K562 (cell line): ENCODE measurements at regions not wholly inside any gene's neighbourhood (a gene's known extent, or its start where the extent isn't known, plus 50 kb on each side); places are given as distances from the start of the nearest gene placed in this dataset.

Experiments used
- ATAC-seq: fragments of 200-7000 bp; cut with Tn5 transposase; 3 replicates; pipeline ENCODE4 v1.9.1; 2020; ENCODE audit warnings: moderate library complexity
- BruUV-seq: library from RNA; stranded (reverse); fragments of 400-500 nt; replicated peaks from 2 replicates; lab custom pipeline; 2021; lab: Mats Ljungman, UMichigan
- CTCF ChIA-PET: fragments of 300-600 bp; formaldehyde crosslinking; extraction: SDS; loops from one replicate; lab custom pipeline; 2021; ENCODE audit warnings: low intra/inter-chr PET ratio; lab: Yijun Ruan, JAX
- POLR2A ChIA-PET: fragments of 300-600, 350-650 bp; sonication (Branson Sonifier 250); formaldehyde crosslinking; extraction: SDS; loops from one replicate; lab custom pipeline; 2021; ENCODE audit warnings: antibody characterized with exemption, inconsistent platforms; lab: Yijun Ruan, JAX
- DNase-seq, 4 experiments: peaks; one replicate each; pipeline versions ENCODE4 v3.0.0 to v3.0.0-alpha.2; 2011 to 2018; ENCODE audit warnings: low spot score in 3 of 4, mixed read lengths in 3 of 4; ENCODE audit errors: extremely low read depth in 1 of 4
- FAIRE-seq: peaks from 2 replicates; lab custom pipeline; 2011; peaks lifted over from hg19 to GRCh38; lab: Jason Lieb, UNC
- H2AFZ ChIP-seq: 2 replicates; pipeline ENCODE4 v1.6.0; 2011; ENCODE audit warnings: low read depth, low read length, control low read depth, inconsistent platforms
- H3K27ac ChIP-seq: fragments of 200-600 bp; 3 replicates; pipeline ENCODE4 v1.8.0; 2011; ENCODE audit warnings: low read depth, mild to moderate bottlenecking, control low read depth, inconsistent platforms, low read length, moderate library complexity, mixed read lengths; ENCODE audit errors: extremely low read depth
- H3K27me3 ChIP-seq, 2 experiments: fragments of 300-600 bp in 1 of 2; 2 replicates in 1 of 2; 3 replicates in 1 of 2; pipeline versions ENCODE4 v1.6.0 to v1.8.0; 2011; ENCODE audit warnings: inconsistent platforms in 2 of 2, low read length in 2 of 2, mild to moderate bottlenecking in 1 of 2, mixed read lengths in 1 of 2, moderate library complexity in 1 of 2; ENCODE audit not compliant: control insufficient read depth in 2 of 2, insufficient read depth in 2 of 2
- H3K36me3 ChIP-seq: fragments of 300-600 bp; 3 replicates; pipeline ENCODE4 v1.8.0; 2011; ENCODE audit warnings: mild to moderate bottlenecking, low read length, inconsistent platforms; ENCODE audit not compliant: control insufficient read depth, insufficient read depth
- H3K4me1 ChIP-seq, 2 experiments: fragments of 200-600 bp in 1 of 2; replicated peaks in 1 of 2; 2 replicates in 1 of 2; 3 replicates in 1 of 2; pipeline versions ENCODE4 v1.5.1 to v1.8.0; 2011; ENCODE audit warnings: inconsistent platforms in 2 of 2, low read length in 2 of 2, mild to moderate bottlenecking in 1 of 2, mixed read lengths in 1 of 2, moderate library complexity in 1 of 2; ENCODE audit not compliant: control insufficient read depth in 2 of 2, insufficient read depth in 2 of 2
- H3K4me2 ChIP-seq: 2 replicates; pipeline ENCODE4 v1.6.1; 2011; ENCODE audit warnings: low read length, control low read depth, inconsistent platforms, mixed read lengths; ENCODE audit not compliant: insufficient read depth
- H3K4me3 ChIP-seq: fragments of 200-600 bp; sonication (generic), shearing (Covaris generic); 2 replicates; pipeline ENCODE4 v1.5.1; 2016; ENCODE audit warnings: control low read depth, inconsistent platforms
- H3K79me2 ChIP-seq: fragments of 200-600 bp; 3 replicates; pipeline ENCODE4 v1.8.0; 2011; ENCODE audit warnings: low read length, inconsistent platforms; ENCODE audit not compliant: control insufficient read depth, insufficient read depth
- H3K9ac ChIP-seq, 2 experiments: 2 replicates each; pipeline versions ENCODE4 v1.6.0 to v1.6.1; 2011; ENCODE audit warnings: low read depth in 2 of 2, low read length in 2 of 2, control low read depth in 1 of 2, inconsistent platforms in 1 of 2, mild to moderate bottlenecking in 1 of 2, mixed read lengths in 1 of 2; ENCODE audit not compliant: insufficient read depth in 1 of 2
- H3K9me1 ChIP-seq: one replicate; pipeline ENCODE4 v1.6.0; 2011; ENCODE audit warnings: inconsistent platforms, mild to moderate bottlenecking, low read length, moderate library complexity; ENCODE audit not compliant: control insufficient read depth, insufficient read depth
- H3K9me3 ChIP-seq: replicated peaks from 2 replicates; pipeline ENCODE4 v1.5.1; 2011; ENCODE audit warnings: low read depth, low read length, inconsistent platforms; ENCODE audit not compliant: control insufficient read depth, insufficient read depth
- H4K20me1 ChIP-seq: replicated peaks from 2 replicates; pipeline ENCODE4 v1.6.1; 2011; ENCODE audit warnings: low read length, inconsistent platforms, mixed read lengths; ENCODE audit not compliant: control insufficient read depth, insufficient read depth
- CREB5 ChIP-seq: fragments of 250-450 bp; sonication (Bioruptor Pico); IDR thresholded peaks from 2 replicates; pipeline ENCODE4 v1.5.0; 2020; ENCODE audit warnings: mild to moderate bottlenecking
- NCOA4 ChIP-seq: fragments of 450-650 bp; IDR thresholded peaks from 2 replicates; pipeline ENCODE4 v1.6.1; 2018; ENCODE audit warnings: mild to moderate bottlenecking; ENCODE audit not compliant: partially characterized antibody
- ZNF592 ChIP-seq: fragments of 450-650 bp; IDR thresholded peaks from 2 replicates; pipeline ENCODE4 v1.6.1; 2017; ENCODE audit warnings: antibody characterized with exemption, mild to moderate bottlenecking
- ZNF609 ChIP-seq: sonication (generic); formaldehyde crosslinking; IDR thresholded peaks from 2 replicates; pipeline ENCODE4 v1.8.1; 2023; ENCODE audit warnings: missing genetic modification reagents, mild to moderate bottlenecking, borderline replicate concordance
- WGBS: fragments of 100-300 bp; shearing (Covaris generic); methylation state at CpG from one replicate; pipeline ENCODE4 v1.1.6; 2016; ENCODE audit warnings: low coverage, mixed read lengths; ENCODE audit not compliant: insufficient coverage; ENCODE audit errors: missing lambda C conversion rate; 5-methylcytosine and 5-hydroxymethylcytosine counted together
- in situ Hi-C: fragments of 300-500 bp; cut with MboI; formaldehyde crosslinking; loops from 4 replicates; pipeline ENCODE4 v1.15.0; 2018; ENCODE audit warnings: inconsistent platforms, mixed read lengths
- intact Hi-C: fragments of 100-400 bp; cut with micrococcal nuclease; formaldehyde crosslinking; loops from 2 replicates; pipeline ENCODE4 v1.14.2; 2022

- H3K9me1 ChIP-seq: no peaks in the 10 kb centered on the region
- no peaks in the 10 kb centered on the region for H3K4me1 ChIP-seq
- H3K36me3 ChIP-seq: no peaks in the 10 kb centered on the region
- no peak overlapping the region for H3K27ac ChIP-seq
- POLR2A ChIA-PET: interaction anchor here (0.6 kb wide), 1 partner anchor 213 kb away, joined by 3 read pairs; no protein-coding TSS in a partner anchor
- in situ Hi-C loops: no loop called here
- FAIRE-seq: no peak
- no peaks in the 10 kb centered on the region for H3K79me2 ChIP-seq
- H3K9ac ChIP-seq: no peak overlapping the region
- 0% methylated on average over 3 of the region's 4 CpGs for WGBS
- CTCF ChIA-PET: no interaction called here
- intact Hi-C loops: no loop called here
- BruUV-seq: no TSS peak
- H4K20me1 ChIP-seq: no peaks in the 10 kb centered on the region
- H2AFZ ChIP-seq: no peak overlapping the region
- no peak for ATAC-seq
- no peak for DNase-seq
- no peak overlapping the region for H3K4me3 ChIP-seq
- H3K27me3 ChIP-seq: peaks cover 0 to 20% of the 10 kb centered on the region in 2 experiments; a peak in 3 of 5 replicates
- no peaks in the 10 kb centered on the region for H3K9me3 ChIP-seq
- H3K4me2 ChIP-seq: no peak overlapping the region
- TF ChIP-seq ZNF609 (CRISPR knock-in tag) (no peak), ZNF592 (no peak), CREB5 (CRISPR knock-in tag) (no peak), NCOA4 (no peak)
These were observed 157.9 kb downstream of the ASB1 start for GRCh38 chr2:238584617-238585016.
